ENCODE measurements at regions not wholly inside any gene's neighbourhood (a gene's known extent, or its start where the extent isn't known, plus 50 kb on each side); places are given as distances from the start of the nearest gene placed in this dataset.

- no peak for TF ChIP-seq CTCF (IDR thresholded peaks at IDR 0.05; ENCODE audit: borderline replicate concordance)
- Histone ChIP-seq H3K36me3 (no peaks in the 10 kb centered on the region), H3K27me3 (ENCODE audit: low read depth) (peaks cover 18% of the 10 kb centered on the region), H3K27ac (replicated peaks) (no peak overlapping the region), H3K9me3 (replicated peaks) (peaks cover 37% of the 10 kb centered on the region), H3K4me3 (no peak overlapping the region), H3K4me1 (peaks cover 4% of the 10 kb centered on the region)
- intact Hi-C loops (cut with micrococcal nuclease), result no loop called here
- no peak for DNase-seq
Measured at GRCh38 chr1:14220811-14221210, 377.7 kb upstream of the KAZN start.

GRCh38 chr1:14222086-14222485 lies 376.4 kb upstream of the KAZN start:
- intact Hi-C loops (cut with micrococcal nuclease), result no loop called here
- Histone ChIP-seq H3K27me3 (ENCODE audit: low read depth) (peaks cover 18% of the 10 kb centered on the region), H3K27ac (replicated peaks) (no peak overlapping the region), H3K4me1 (peaks cover 4% of the 10 kb centered on the region), H3K4me3 (no peak overlapping the region), H3K36me3 (no peaks in the 10 kb centered on the region), H3K9me3 (replicated peaks) (peaks cover 24% of the 10 kb centered on the region)
- DNase-seq, result no peak
- TF ChIP-seq CTCF (IDR thresholded peaks at IDR 0.05; ENCODE audit: borderline replicate concordance), result no peak

GRCh38 chr1:14228677-14229076 lies 369.8 kb upstream of the KAZN start:
- no peak for TF ChIP-seq CTCF (IDR thresholded peaks at IDR 0.05; ENCODE audit: borderline replicate concordance)
- intact Hi-C loops (cut with micrococcal nuclease), result no loop called here
- Histone ChIP-seq H3K27ac (replicated peaks) (no peak overlapping the region), H3K4me1 (no peaks in the 10 kb centered on the region), H3K9me3 (replicated peaks) (peaks cover 14% of the 10 kb centered on the region), H3K27me3 (ENCODE audit: low read depth) (peaks cover 35% of the 10 kb centered on the region), H3K4me3 (no peak overlapping the region), H3K36me3 (no peaks in the 10 kb centered on the region)
- DNase-seq, result no peak

- intact Hi-C loops (cut with micrococcal nuclease), result no loop called here
- H3K27ac ChIP-seq (replicated peaks), result no peak overlapping the region
- H3K4me1 ChIP-seq, result no peaks in the 10 kb centered on the region
- peaks cover 32% of the 10 kb centered on the region for H3K27me3 ChIP-seq (ENCODE audit: low read depth)
- DNase-seq, result no peak
- H3K4me3 ChIP-seq, result no peak overlapping the region
- H3K36me3 ChIP-seq, result no peaks in the 10 kb centered on the region
- TF ChIP-seq CTCF (IDR thresholded peaks at IDR 0.05; ENCODE audit: borderline replicate concordance), result no peak
- peaks cover 14% of the 10 kb centered on the region for H3K9me3 ChIP-seq (replicated peaks)
Measured at GRCh38 chr1:14233510-14233909, 365.0 kb upstream of the KAZN start.

GRCh38 chr1:14236097-14236496 lies 362.4 kb upstream of the KAZN start:
- no peak for TF ChIP-seq CTCF (IDR thresholded peaks at IDR 0.05; ENCODE audit: borderline replicate concordance)

More at GRCh38 chr1:14236097-14236496, 362.4 kb upstream of the KAZN start:
- intact Hi-C loops (cut with micrococcal nuclease), result no loop called here
- H3K27ac ChIP-seq (replicated peaks), result no peak overlapping the region
- H3K4me3 ChIP-seq, result no peak overlapping the region
- no peaks in the 10 kb centered on the region for H3K36me3 ChIP-seq
- no peak for DNase-seq
- H3K9me3 ChIP-seq (replicated peaks), result peaks cover 11% of the 10 kb centered on the region
- H3K4me1 ChIP-seq, result no peaks in the 10 kb centered on the region
- peaks cover 39% of the 10 kb centered on the region for H3K27me3 ChIP-seq (ENCODE audit: low read depth)

Measured in left ventricle myocardium inferior (tissue), 1 donor.